ENCODE measurements at regions not wholly inside any gene's neighbourhood (a gene's known extent, or its start where the extent isn't known, plus 50 kb on each side); places are given as distances from the start of the nearest gene placed in this dataset.

GRCh38 chr18:25873833-25874232 lies 216.6 kb downstream of the SS18 start:
- DNase-seq (ENCODE audit: low read depth), result no peak

DNA sequence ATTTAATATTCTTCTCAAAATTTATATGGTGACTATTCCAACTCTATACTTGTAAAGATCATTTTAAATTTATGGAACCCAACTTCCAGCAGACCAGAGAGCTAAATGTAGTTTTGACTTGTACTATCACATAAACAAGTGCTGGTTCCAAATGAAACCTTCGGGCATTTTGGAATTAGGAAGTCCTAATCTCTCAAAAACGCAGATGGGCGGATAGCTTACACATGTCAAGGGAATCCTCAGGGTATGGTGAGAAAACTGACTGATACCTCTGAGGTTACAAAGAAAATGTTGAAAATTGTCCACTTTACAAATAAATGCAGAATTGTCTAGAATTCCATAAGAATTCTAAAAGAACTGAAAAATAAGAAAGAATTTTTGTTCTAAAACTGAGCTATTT lies 224.1 kb downstream of the SS18 start:
- no peak for DNase-seq (ENCODE audit: low read depth)

DNA sequence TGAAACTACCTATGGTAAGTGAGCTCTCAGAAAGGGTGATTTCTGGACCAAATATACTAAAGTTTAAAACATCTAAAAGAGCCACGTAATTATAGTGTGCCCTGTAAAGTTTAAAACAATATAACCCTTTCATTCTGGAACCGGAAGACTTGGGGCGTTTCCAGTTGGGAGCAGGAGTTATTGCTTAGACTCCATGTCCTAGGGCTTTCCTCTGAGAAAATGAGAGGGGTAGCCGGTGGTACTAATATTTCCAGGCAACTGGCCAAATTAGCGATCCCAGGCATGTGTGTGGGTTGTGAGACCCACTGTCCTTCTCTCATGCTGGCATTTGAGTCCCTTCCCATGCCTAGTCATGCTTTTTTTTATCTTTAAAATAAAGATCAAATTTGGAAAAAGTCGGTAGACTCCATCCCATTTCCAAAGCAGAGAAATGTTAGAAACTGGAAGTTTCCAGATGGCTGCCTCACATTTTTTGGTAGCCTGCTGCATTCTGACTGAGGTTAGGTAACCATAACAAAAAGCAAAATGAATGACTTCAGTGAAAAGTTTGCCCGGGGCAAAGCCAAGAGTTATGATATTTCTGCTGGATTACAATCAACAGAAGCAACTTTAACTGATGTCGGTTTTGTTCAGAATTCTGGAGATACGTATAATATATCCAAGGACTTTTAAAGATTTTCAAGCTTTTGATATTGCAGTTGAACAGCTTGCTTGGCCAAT lies 227.4 kb downstream of the SS18 start:
- DNase-seq (ENCODE audit: low read depth), result no peak

GRCh38 chr18:25853691-25854433 lies 236.6 kb downstream of the SS18 start:
- no peak for DNase-seq (ENCODE audit: low read depth)

GRCh38 chr18:25843791-25844190 lies 246.6 kb downstream of the SS18 start:
- no peak for DNase-seq (ENCODE audit: low read depth)

- no peak for DNase-seq (ENCODE audit: low read depth)
Measured at GRCh38 chr18:25842665-25843064, 247.7 kb downstream of the SS18 start.

- no peak for DNase-seq (ENCODE audit: low read depth)
Measured at GRCh38 chr18:25834061-25834460, 256.4 kb downstream of the SS18 start.

- DNase-seq (ENCODE audit: low read depth), result peak; percentile 1
Measured at GRCh38 chr18:25832001-25832604, 258.3 kb downstream of the SS18 start.

GRCh38 chr18:25831301-25831701 lies 259.1 kb downstream of the SS18 start:
- no peak for DNase-seq (ENCODE audit: low read depth)

DNA sequence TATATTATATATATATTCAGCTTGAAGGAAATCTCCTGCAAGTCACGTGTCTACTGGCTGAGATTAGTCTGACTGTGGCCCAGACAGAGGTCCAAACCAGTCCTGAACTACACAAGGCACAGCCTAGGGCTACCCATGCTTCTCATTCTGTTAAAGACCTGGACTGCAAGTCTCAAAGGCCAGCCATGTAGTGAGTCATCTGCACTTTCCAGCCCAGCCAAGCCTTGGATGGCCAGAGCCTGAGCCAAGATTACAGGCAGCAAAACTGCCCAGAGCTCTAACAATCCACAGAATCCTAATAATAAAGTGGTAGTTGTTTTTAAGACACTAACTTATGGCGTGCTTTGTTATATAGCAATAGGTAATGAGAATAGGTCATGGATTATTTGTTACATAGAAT lies 259.6 kb downstream of the SS18 start:
- DNase-seq (ENCODE audit: low read depth), result no peak

DNA sequence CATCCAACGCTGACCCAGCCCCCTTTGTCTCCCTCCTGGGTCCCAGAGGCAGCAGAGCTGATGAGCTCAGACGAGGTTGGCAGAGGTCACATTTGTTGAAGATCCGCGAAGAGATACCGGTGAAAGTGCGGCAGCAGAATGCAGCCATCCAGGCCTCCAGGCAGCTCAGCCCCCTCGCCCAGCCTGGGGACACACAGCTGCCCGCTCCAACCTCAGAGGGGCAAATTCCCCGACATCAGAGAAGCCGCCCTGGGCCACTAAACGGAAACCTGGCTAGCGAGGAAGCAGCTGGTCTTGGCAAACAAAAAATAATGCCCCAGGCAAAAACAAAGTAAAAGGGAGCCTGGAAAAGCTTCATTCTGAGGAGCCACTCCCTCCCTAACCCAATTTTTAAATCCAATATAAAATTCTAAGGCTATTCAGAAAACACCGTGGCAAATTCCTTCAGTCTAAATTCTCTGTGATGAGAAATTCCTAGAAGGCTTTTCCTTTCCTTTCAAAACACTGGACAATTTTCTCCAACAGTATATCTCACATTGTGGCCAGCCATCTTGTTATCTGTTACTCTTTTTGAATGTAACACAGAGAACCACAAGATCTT lies 262.4 kb downstream of the SS18 start:
- DNase-seq (ENCODE audit: low read depth), result no peak

DNA sequence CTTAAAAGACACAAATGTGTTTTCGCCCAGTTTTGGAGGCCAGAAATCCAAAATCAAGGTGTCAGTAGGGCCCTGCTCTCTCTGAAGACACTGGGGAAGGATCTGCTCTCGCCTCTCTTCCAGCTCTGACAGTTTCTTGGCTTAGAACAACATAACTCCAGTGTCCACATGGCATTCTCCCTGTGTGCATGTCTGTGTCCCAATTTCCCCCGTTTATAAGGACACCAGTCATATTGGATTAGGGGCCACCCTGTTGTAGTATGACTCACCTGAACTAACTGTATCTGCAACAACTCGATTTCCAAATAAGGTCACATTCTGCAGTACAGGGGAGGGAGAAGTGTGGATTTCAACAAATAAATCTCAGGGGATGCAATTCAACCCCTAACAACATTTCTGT lies 263.2 kb downstream of the SS18 start:
- DNase-seq (ENCODE audit: low read depth), result no peak

DNA sequence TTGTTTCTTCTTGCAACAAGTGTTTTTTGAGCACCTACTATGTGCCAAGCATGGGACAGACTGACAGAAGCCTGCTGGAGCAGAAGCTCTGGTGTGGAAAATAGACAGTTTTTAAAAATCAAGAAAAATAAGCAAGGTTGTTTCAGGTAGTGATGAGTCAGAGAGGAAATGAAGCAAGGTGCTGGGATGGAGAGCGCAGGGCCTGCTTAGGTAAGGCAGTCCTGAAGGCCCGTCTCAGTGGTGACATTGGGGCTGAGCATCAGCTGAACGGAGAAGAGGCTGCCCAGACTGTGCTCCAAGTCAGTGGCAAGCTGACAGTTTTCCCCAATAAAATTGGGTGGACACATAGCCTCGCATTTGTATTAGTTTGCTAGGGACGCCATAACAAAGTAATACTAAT lies 263.6 kb downstream of the SS18 start:
- no peak for DNase-seq (ENCODE audit: low read depth)

GRCh38 chr18:25825979-25826776 lies 264.2 kb downstream of the SS18 start:
- no peak for DNase-seq (ENCODE audit: low read depth)

GRCh38 chr18:25825056-25825455 lies 265.4 kb downstream of the SS18 start:
- DNase-seq (ENCODE audit: low read depth), result no peak

GRCh38 chr18:25819746-25820363 lies 270.6 kb downstream of the SS18 start:
- no peak for DNase-seq (ENCODE audit: low read depth)

DNA sequence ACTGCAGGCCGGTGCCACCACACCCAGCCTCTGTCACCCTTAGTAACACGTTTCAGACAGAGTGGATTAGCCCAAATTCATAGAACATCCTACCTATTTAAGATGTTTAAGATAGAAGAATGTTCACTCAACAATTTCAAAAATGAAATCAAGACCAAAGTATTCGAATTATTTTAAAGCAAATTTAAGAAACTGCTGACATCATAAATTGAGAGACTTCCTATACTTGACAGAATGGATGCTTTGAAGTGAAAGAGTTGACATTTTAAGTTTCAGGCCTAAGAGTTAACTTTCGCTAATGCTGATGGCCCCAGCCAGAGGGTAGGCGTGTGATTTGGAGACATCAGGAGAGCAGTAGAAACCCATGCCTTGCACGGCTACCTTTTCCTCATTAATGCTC lies 271.9 kb downstream of the SS18 start:
- no peak for DNase-seq (ENCODE audit: low read depth)

DNA sequence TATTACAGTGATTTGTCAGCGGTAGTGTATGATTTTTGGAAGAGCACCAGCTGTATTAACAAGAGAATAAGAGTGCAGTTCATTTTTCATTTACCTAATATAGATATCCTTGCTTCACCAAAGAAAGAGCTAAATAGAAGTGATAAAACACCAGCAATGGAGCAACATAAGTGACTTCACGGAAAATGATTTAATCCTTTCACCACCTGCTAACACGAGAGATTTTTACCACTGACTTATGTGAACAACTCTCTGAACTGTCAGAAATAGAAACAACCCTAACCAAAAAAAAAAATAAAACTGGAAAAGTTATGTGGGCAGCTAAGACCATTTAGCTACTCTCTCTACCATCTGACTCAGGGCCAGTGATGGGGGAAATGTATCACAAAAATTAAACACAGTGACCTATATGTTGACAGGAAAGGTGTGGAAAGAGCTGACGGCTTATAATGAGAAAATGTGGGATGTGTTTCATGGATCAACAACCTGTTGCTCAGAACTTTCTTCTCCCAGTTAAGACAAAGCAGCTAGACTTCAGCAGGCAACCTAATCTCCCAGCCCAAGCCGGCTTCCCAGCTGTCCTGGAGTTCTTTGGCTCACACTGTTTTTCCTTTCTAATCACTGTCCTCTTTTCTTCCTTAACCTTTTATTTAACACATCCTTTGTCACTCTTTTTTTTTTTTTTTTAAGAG lies 272.7 kb downstream of the SS18 start:
- DNase-seq (ENCODE audit: low read depth), result no peak

DNA sequence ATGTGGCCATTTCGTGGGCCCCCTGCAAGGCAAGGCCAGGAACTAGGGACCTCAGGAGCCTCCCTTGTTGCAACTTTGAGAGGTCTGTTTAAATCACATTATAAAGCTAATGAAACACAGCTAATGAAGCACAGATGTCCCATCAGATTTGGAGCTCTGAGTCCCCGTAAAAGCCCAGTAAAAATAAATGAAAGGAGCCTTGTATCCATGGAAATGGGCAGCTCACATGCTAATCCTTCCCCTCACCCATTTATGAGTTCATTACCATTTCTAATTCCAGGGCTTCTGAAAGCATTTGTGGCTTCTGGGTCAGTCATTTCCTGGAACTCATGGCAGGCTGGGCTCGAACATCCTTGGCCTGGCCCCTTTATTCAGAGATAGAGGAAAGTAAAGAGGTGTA lies 274.8 kb downstream of the SS18 start:
- DNase-seq (ENCODE audit: low read depth), result no peak

DNA sequence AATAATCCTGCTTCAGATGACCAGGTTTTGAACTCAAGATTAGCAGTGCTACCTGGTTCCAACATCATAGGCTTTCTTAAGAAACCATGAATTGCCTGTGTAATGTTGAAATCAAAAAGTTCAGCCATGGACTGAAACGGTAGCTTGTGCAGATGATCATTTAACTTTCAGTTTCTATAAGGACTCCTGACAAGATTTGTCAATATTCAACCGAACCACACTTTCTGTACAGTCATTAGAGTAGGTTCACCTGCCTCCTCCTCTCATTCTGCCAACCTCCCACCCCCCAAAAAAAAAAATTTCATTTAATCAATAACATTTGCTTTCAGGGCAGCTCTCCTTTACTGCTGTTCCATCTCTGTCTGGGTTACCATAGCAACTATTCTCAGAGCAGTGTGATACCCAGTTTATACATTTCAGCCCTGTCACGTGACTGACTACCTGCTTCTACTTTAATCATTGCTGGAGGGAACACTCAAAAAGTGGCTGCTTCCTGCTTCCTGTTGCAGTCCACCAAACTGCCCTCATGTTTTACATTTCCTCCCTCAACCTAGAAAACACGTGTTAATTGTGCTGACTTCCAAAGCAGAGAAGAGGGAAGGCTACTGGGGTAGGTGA lies 275.5 kb downstream of the SS18 start:
- no peak for DNase-seq (ENCODE audit: low read depth)

GRCh38 chr18:25813110-25813509 lies 277.3 kb downstream of the SS18 start:
- DNase-seq (ENCODE audit: low read depth), result no peak
